T-helper 22 cell (primary cell): ENCODE measurements at regions not wholly inside any gene's neighbourhood (a gene's known extent, or its start where the extent isn't known, plus 50 kb on each side); places are given as distances from the start of the nearest gene placed in this dataset.
A peak's percentile ranks its signal among the peaks of the same experiment; 100 is the strongest.
"Not testable (repeated sequence)": the region's sequence is repeated elsewhere in the genome, so short reads cannot be mapped to it uniquely, and the experiment has no call there.

Experiments
- DNase-seq: peaks from one replicate; pipeline ENCODE4 v3.0.0-alpha.2; 2020; ENCODE audit warnings: low read depth

DNA sequence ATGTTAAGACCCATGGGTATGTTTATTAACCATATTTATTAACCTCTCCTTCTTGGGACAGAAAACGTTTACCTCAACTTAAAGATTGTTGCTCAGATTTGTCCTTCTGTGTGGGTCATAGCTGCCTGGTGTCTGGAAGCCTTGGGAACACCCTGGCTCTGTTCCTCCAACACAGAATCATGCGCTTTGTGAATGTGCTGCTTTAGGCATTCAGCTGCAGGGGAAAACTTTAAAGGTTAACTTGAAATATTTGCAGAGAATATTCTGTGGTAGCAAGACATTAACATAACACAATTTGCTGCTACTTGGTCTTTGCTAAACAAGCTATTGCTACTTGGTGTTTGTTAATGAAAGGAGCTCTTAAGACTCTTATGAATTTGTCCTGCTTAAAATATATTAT, 50.5 kb upstream of the THOC3 start:
- not testable (repeated sequence) for DNase-seq

DNA sequence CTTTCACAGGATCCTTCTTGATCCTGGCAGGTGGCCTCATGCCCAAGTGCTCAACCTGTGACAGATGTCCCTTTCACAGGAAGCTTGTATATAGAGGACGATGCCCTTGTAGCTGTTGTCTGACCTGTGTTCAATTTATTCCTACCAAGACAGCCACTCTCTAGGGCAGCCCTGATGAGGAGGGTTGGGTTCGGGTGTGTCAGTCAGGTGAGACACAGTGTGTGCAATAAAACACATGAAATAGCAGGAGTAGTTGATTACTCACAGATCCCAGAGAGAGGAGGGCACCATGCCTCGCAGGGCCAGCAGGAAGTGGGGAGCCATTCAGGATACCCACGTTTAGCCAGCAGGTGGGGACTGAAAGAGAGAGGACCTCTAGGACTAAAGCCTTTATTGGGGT, 52.7 kb upstream of the THOC3 start:
- DNase-seq = not testable (repeated sequence)

- not testable (repeated sequence) for DNase-seq
Measured at GRCh38 chr5:176023535-176023934, 55.4 kb upstream of the THOC3 start.

DNA sequence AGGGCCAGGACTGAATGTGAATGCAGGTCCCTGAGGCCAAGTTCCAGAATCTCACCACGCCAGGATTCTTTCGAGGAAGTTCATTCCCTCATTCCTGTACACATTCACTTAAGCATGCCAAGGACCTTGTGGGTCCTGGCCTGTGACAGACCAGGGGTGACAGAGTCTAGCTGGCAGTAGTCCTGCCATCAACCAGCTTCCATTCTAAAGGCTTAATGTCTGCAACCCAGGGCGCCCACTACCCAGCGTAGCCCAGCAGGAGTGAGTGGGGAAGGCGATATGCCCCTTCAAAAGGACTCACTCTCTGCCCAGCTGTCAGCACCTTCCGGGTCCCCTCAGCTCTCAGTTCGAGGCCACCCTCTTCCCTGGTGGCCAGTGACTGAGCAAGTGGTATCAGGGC, 61.3 kb upstream of the THOC3 start:
- not testable (repeated sequence) for DNase-seq

- peak; percentile 17 for DNase-seq
Measured at GRCh38 chr5:176030361-176031117, 62.4 kb upstream of the THOC3 start.

- DNase-seq = not testable (repeated sequence)
Measured at GRCh38 chr5:176031118-176031510, 63.0 kb upstream of the THOC3 start.

GRCh38 chr5:176033186-176033585, 65.1 kb upstream of the THOC3 start:
- not testable (repeated sequence) for DNase-seq

DNA sequence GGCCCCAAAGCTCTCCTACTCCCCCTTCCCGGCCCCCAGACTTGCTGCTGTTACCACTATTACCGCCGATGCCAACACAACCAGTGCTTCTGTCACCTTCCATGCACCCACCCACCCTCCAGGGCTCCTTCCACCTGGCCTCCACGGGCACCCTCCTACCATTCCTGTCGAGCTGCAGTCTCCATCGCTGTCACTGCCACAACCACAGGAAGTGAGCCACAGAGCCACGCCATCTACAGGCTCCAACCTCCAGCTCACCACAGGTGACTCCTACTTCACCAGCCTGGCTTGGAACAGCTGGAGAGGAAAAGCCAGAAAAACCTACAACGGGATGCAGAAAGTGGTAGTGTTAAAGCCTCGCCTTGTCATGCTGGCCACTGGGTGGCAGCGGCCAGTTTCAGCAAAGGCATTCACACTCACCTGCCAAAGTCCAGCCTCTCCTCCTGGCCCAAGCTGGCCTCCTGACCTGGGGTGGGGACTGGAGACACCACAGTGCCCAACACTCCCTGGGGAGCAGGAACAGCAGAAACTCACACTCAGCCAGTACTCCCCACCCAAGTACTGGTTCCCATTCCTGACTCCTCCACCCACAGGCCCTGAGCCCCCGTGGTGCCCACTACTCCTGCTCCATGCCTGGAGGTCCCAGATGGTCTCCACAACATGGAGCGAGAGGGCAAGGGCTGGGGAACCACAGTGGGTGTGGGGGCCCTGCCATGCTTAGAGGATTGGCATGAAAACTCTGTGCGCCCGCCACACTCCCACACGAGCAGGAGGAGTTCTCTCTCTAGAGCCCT, 66.5 kb upstream of the THOC3 start:
- DNase-seq = not testable (repeated sequence)

DNA sequence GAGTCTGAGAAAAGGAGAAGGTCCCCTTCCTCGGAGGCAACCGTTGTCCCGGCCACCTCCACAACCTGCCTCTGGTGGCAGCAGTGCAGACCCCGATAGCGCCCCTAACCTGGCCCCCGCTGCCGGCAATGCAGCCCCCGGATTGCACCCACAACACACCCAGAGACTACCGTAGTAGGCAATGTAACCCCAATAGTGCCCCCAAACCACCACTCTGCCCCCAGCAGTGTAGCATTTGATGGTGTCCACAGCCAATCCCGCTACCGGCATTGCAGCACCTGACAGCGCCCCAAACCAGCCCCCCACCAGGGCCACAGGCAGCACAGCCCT, 67.1 kb upstream of the THOC3 start:
- DNase-seq = not testable (repeated sequence)

DNA sequence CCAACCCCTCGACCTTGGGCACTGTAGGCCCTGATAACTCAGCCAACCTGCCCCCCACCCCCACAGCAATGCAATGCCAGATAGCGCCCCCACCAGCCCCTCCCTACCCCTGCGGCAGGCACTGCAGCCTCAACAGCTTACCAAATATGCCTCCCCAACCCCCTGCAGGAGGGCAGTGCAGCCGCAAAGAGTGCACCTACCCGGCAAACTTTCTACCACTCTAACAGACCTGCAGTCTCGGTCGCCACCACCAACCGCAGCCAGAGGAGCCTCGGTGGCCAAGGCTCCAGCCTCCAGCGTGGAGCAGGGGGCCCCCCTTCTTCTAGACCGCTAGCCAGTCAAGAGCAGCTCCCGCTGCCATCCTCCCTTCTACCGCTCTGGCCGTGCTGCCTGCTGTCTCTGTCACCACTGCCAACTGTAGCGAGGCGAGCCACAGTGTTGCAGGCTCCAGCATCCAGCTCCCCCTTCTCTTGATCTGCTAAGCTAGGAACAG, 67.7 kb upstream of the THOC3 start:
- DNase-seq = not testable (repeated sequence)

DNA sequence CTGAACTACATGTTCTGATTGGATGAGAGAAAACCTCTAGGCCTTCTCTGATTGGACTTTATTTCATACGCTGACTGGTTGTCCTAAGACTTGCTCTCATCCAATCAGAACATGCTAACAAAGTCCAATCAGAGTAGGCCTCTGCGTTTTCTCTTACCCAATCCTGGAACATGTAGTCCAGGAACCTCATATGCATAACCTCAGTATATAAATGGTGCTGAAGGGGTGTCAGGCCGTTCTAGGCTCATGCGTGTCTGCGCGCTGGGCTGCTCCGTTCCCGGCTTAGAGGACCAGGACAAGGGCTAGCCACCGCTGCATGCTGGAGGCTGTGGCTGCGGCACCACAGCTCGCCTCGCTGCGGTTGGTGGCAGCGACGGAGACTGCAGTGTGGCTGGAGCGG, 68.3 kb upstream of the THOC3 start:
- not testable (repeated sequence) for DNase-seq

GRCh38 chr5:176037190-176037589, 69.1 kb upstream of the THOC3 start:
- not testable (repeated sequence) for DNase-seq

DNA sequence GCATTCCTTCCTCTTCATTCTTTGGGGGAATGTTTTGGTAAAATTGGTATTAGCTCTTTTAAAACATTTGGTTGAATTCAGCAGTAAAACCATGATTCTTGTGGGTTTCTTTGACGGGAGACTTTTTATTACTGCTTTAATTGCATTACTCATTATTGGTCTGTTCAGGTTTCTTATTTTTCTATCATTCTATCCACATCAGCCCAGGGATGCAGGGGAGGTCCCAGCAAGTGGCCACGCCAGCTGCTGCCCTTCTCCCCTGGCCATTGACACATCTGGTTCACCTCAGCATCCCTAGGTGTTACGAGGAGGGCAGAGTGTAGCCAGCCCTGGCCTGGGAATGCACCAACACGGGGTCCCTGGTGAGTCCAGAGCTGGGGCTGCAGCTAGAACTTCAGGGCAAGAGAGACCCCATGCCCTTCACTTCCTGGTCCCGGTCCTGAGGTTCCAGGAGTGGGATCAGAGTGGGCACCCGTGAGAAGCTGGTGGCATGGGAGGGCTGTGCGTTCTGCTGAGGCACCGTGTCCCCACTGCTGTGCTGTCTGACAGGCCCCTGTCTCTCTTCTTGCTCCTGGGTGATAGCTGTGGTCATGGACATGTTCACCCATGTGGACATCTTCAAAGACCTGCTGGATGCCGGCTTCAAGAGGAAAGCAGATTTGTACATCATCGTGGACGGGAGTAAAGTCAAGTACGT, 72.1 kb upstream of the THOC3 start:
- DNase-seq = not testable (repeated sequence)

- not testable (repeated sequence) for DNase-seq
Measured at GRCh38 chr5:176041248-176041994, 73.3 kb upstream of the THOC3 start.

GRCh38 chr5:176042020-176042658, 74.0 kb upstream of the THOC3 start:
- not testable (repeated sequence) for DNase-seq

GRCh38 chr5:176043252-176043829, 75.2 kb upstream of the THOC3 start:
- not testable (repeated sequence) for DNase-seq

DNA sequence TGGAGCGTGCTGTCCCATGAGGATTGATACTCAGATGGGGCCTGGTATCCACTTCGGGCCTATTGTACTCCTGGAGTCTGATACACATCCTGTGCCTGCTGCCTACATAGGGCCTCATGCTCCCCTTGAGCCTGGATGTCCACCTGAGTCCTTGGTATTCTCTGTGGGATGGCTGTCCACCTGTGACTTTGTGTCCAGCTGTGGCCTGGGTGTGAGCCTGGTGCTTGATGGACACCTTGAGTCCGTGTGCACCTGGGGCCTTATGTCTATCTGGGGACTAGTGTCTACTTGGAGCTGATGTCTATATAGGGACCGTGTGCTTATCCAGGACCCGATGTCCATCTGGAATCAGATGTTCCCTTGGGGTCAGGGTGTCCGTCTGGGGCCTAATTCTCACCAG, 75.9 kb upstream of the THOC3 start:
- not testable (repeated sequence) for DNase-seq

DNA sequence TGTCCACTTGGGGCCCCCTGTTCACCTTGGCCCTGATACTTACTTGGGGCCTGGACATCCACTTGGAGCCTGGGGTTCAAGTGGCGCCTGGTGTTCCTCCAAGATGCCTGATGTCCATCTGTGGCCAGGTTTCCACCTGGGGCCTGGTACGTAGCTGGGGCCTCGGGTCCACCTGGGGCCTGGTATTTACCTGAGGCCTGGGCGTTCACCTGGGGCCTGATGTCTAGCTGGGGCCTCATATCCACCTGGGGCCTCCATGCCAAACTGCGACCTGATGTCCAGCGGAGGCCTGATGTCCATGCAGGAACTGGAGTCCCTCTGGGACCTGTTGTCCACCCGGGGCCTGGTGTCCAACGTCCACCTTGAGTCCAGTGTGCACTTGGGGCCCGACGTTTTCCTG, 76.3 kb upstream of the THOC3 start:
- DNase-seq = not testable (repeated sequence)

DNA sequence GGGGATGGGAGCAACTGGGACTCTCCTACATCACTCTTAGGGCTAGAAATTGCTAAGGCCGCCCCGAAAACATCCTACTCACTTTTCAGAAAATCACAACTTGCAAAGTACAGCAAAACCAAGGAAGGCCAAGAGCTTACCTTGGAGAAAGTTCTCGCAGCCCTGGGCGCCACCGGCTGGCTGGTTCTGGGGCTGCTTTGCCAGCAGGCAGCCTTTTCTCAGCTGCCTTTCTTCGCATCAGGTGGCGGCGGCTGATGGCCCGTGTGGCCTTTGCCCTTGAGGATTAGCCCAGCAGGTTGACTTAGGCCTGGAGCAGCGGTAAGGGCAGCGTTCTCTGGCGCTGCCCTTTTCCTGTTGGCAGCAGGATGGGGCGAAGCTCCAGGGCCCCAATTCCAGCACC, 77.3 kb upstream of the THOC3 start:
- DNase-seq = not testable (repeated sequence)

GRCh38 chr5:176048671-176049070, 80.6 kb upstream of the THOC3 start:
- not testable (repeated sequence) for DNase-seq
